H1 (cell line): ENCODE measurements at regions not wholly inside any gene's neighbourhood (a gene's known extent, or its start where the extent isn't known, plus 50 kb on each side); places are given as distances from the start of the nearest gene placed in this dataset.

Source experiments
- CTCF ChIA-PET: fragments of 300-600 bp; sonication (Branson Sonifier 250); formaldehyde crosslinking; loops from one replicate; lab custom pipeline; 2021; ENCODE audit not compliant: partially characterized antibody; lab: Charles Lee
- POLR2A ChIA-PET: fragments of 300-600 bp; sonication (Branson Sonifier 250); formaldehyde crosslinking; loops from one replicate; lab custom pipeline; 2021; ENCODE audit warnings: inconsistent platforms; ENCODE audit not compliant: partially characterized antibody; lab: Charles Lee
- DNase-seq, 2 experiments: peaks; one replicate each; pipeline versions ENCODE4 v3.0.0 to v3.0.0-alpha.2; 2010 to 2022; ENCODE audit warnings: low spot score in 2 of 2, low read depth in 1 of 2, mixed read lengths in 1 of 2
- FAIRE-seq: peaks from 2 replicates; lab custom pipeline; 2011; peaks lifted over from hg19 to GRCh38; lab: Jason Lieb, UNC
- H2AFZ ChIP-seq: 2 replicates; pipeline ENCODE4 v1.8.1; 2012; ENCODE audit warnings: low read length, inconsistent platforms
- H2AK5ac ChIP-seq: 2 replicates; pipeline ENCODE4 v1.6.1; 2013; ENCODE audit warnings: low read depth, low read length
- H2BK120ac ChIP-seq: replicated peaks from 2 replicates; pipeline ENCODE3; 2013; ENCODE audit warnings: low read depth, low read length, inconsistent platforms
- H2BK12ac ChIP-seq: 2 replicates; pipeline ENCODE4 v1.6.1; 2013; ENCODE audit warnings: low read depth, low read length
- H2BK15ac ChIP-seq: 2 replicates; pipeline ENCODE4 v1.6.1; 2013; ENCODE audit warnings: low read length
- H2BK20ac ChIP-seq: 2 replicates; pipeline ENCODE4 v1.6.1; 2013; ENCODE audit warnings: low read length
- H2BK5ac ChIP-seq: 2 replicates; pipeline ENCODE4 v1.6.1; 2013; ENCODE audit warnings: low read depth, low read length
- H3K14ac ChIP-seq: 2 replicates; pipeline ENCODE4 v1.6.1; 2013; ENCODE audit warnings: inconsistent platforms; ENCODE audit not compliant: insufficient read length
- H3K18ac ChIP-seq: 2 replicates; pipeline ENCODE4 v1.6.1; 2013; ENCODE audit warnings: low read length; ENCODE audit errors: extremely low read depth
- H3K23ac ChIP-seq: 2 replicates; pipeline ENCODE4 v1.6.1; 2013; ENCODE audit warnings: inconsistent platforms; ENCODE audit not compliant: insufficient read length
- H3K23me2 ChIP-seq: 2 replicates; pipeline ENCODE4 v1.6.1; 2013; ENCODE audit warnings: low read depth, low read length
- H3K27ac ChIP-seq: 2 replicates; pipeline ENCODE4 v1.6.1; 2011; ENCODE audit warnings: low read depth, low read length, inconsistent platforms
- H3K27me3 ChIP-seq, 4 experiments: replicated peaks in 1 of 4; 1 replicate in 1 of 4; 2 replicates in 3 of 4; pipeline versions ENCODE4 v1.6.1 to v1.8.1; 2011 to 2013; ENCODE audit warnings: low read length in 3 of 4, mild to moderate bottlenecking in 3 of 4, inconsistent platforms in 2 of 4, mixed read lengths in 2 of 4, moderate library complexity in 1 of 4; ENCODE audit not compliant: control insufficient read depth in 3 of 4, insufficient read depth in 3 of 4; ENCODE audit errors: extremely low read depth in 1 of 4
- H3K36me3 ChIP-seq, 4 experiments: 2 replicates each; pipeline versions ENCODE4 v1.6.1 to v1.8.1; 2011 to 2013; ENCODE audit warnings: mild to moderate bottlenecking in 4 of 4, low read length in 3 of 4, moderate library complexity in 2 of 4, control low read depth in 1 of 4, inconsistent platforms in 1 of 4; ENCODE audit not compliant: insufficient read depth in 4 of 4, control insufficient read depth in 2 of 4
- H3K4ac ChIP-seq: replicated peaks from 2 replicates; pipeline ENCODE3; 2013; ENCODE audit warnings: low read length, low read depth, mixed read lengths, inconsistent platforms; ENCODE audit not compliant: insufficient read length
- H3K4me1 ChIP-seq, 4 experiments: replicated peaks in 1 of 4; 1 replicate in 1 of 4; 2 replicates in 3 of 4; pipeline versions ENCODE4 v1.6.1 to v1.8.1; 2011 to 2013; ENCODE audit warnings: low read length in 3 of 4, inconsistent platforms in 2 of 4, mixed read lengths in 1 of 4; ENCODE audit not compliant: insufficient read depth in 4 of 4, control insufficient read depth in 3 of 4
- H3K4me2 ChIP-seq, 2 experiments: 2 replicates each; pipeline versions ENCODE4 v1.6.1 to v1.8.1; 2011 to 2013; ENCODE audit warnings: low read depth in 2 of 2, low read length in 2 of 2, control low read depth in 1 of 2, inconsistent platforms in 1 of 2, mild to moderate bottlenecking in 1 of 2; ENCODE audit not compliant: insufficient read depth in 1 of 2
- H3K4me3 ChIP-seq, 4 experiments: fragments of 200-600, 300-600 bp in 1 of 4; sonication (generic), shearing (Covaris generic), sonication (Bioruptor Twin) in 1 of 4; 2 replicates each; pipeline versions ENCODE4 v1.5.1 to v1.8.1; 2011 to 2016; ENCODE audit warnings: low read length in 4 of 4, low read depth in 3 of 4, control low read depth in 2 of 4, inconsistent platforms in 2 of 4, mild to moderate bottlenecking in 2 of 4, mixed read lengths in 1 of 4, moderate library complexity in 1 of 4; ENCODE audit not compliant: insufficient read depth in 2 of 4; ENCODE audit errors: extremely low read depth in 1 of 4
- H3K56ac ChIP-seq: replicated peaks from 2 replicates; pipeline ENCODE3; 2013; ENCODE audit warnings: low read depth, mild to moderate bottlenecking, mixed read lengths, low read length, inconsistent platforms; ENCODE audit not compliant: insufficient read length
- H3K79me1 ChIP-seq: 2 replicates; pipeline ENCODE4 v1.6.1; 2013; ENCODE audit warnings: low read depth, low read length, control low read depth
- H3K79me2 ChIP-seq, 2 experiments: 2 replicates each; pipeline versions ENCODE4 v1.6.1 to v1.8.1; 2012 to 2013; ENCODE audit warnings: low read length in 2 of 2, mild to moderate bottlenecking in 2 of 2, inconsistent platforms in 1 of 2; ENCODE audit not compliant: insufficient read depth in 2 of 2, control insufficient read depth in 1 of 2
- H3K9ac ChIP-seq, 4 experiments: replicated peaks in 1 of 4; 1 replicate in 1 of 4; 2 replicates in 3 of 4; pipeline versions ENCODE4 v1.6.1 to v1.8.1; 2011 to 2013; ENCODE audit warnings: low read depth in 3 of 4, low read length in 3 of 4, control low read depth in 2 of 4, mild to moderate bottlenecking in 2 of 4, moderate library complexity in 2 of 4, inconsistent platforms in 1 of 4; ENCODE audit errors: extremely low read depth in 1 of 4
- H3K9me3 ChIP-seq, 2 experiments: 2 replicates each; pipeline versions ENCODE4 v1.6.1 to v1.8.1; 2012 to 2013; ENCODE audit warnings: mild to moderate bottlenecking in 2 of 2, moderate library complexity in 2 of 2, control low read depth in 1 of 2, inconsistent platforms in 1 of 2, low read depth in 1 of 2, low read length in 1 of 2, mixed read lengths in 1 of 2; ENCODE audit not compliant: insufficient read depth in 2 of 2
- H4K20me1 ChIP-seq, 2 experiments: replicated peaks in 1 of 2; 2 replicates each; pipeline versions ENCODE3 to v1.8.1; 2011 to 2013; ENCODE audit warnings: inconsistent platforms in 2 of 2, low read length in 2 of 2, mild to moderate bottlenecking in 1 of 2; ENCODE audit not compliant: insufficient read depth in 2 of 2, control insufficient read depth in 1 of 2
- H4K5ac ChIP-seq: 2 replicates; pipeline ENCODE4 v1.6.1; 2013; ENCODE audit warnings: low read length, low read depth, mixed read lengths, inconsistent platforms; ENCODE audit not compliant: insufficient read length
- H4K8ac ChIP-seq: 2 replicates; pipeline ENCODE4 v1.8.0; 2013; ENCODE audit warnings: mild to moderate bottlenecking, moderate library complexity, low read length, inconsistent platforms; ENCODE audit not compliant: insufficient read depth; ENCODE audit errors: extremely low read depth
- H4K91ac ChIP-seq: replicated peaks from 2 replicates; pipeline ENCODE3; 2013; ENCODE audit warnings: low read length, mixed read lengths, inconsistent platforms; ENCODE audit not compliant: insufficient read length
- EGR1 ChIP-seq: IDR thresholded peaks from 2 replicates; pipeline ENCODE4 v1.6.1; 2011; ENCODE audit warnings: low read depth, low read length, borderline replicate concordance
- GTF2F1 ChIP-seq: IDR thresholded peaks from 2 replicates; pipeline ENCODE4 v1.6.1; 2012; ENCODE audit warnings: low read depth, low read length, improper control_type of control experiment, borderline replicate concordance
- HDAC6 ChIP-seq: IDR thresholded peaks from one replicate; pipeline ENCODE4 v1.7.1; 2012; ENCODE audit warnings: low read depth, mild to moderate bottlenecking, inconsistent platforms, low read length, moderate library complexity
- JUND ChIP-seq: IDR thresholded peaks from 2 replicates; pipeline ENCODE4 v1.6.1; 2011; ENCODE audit warnings: mild to moderate bottlenecking, improper control_type of control experiment, low read length
- KDM1A ChIP-seq: fragments of 200-600, 300-600 bp; sonication (generic); IDR thresholded peaks from 2 replicates; pipeline ENCODE4 v1.7.1; 2016; ENCODE audit warnings: mild to moderate bottlenecking, low read length, borderline replicate concordance
- NRF1 ChIP-seq: IDR thresholded peaks from 2 replicates; pipeline ENCODE4 v1.6.1; 2011; ENCODE audit warnings: mild to moderate bottlenecking, low read depth, low read length, improper control_type of control experiment
- POLR2AphosphoS5 ChIP-seq: IDR thresholded peaks from 2 replicates; pipeline ENCODE4 v1.6.1; 2011; ENCODE audit warnings: low read depth, low read length
- POU5F1 ChIP-seq: IDR thresholded peaks from 2 replicates; pipeline ENCODE4 v1.6.1; 2011; ENCODE audit warnings: low read depth, mild to moderate bottlenecking, low read length, moderate library complexity
- RAD21 ChIP-seq, 2 experiments: IDR thresholded peaks in 1 of 2; conservative IDR thresholded peaks in 1 of 2; 2 replicates each; pipeline ENCODE4 v1.6.1; 2011; ENCODE audit warnings: low read depth in 2 of 2, low read length in 2 of 2, improper control_type of control experiment in 1 of 2, inconsistent platforms in 1 of 2, mild to moderate bottlenecking in 1 of 2, moderate library complexity in 1 of 2
- RBBP5 ChIP-seq: IDR thresholded peaks from 2 replicates; pipeline ENCODE4 v1.7.1; 2012; ENCODE audit warnings: low read depth, mild to moderate bottlenecking, inconsistent platforms, low read length, moderate library complexity, borderline replicate concordance
- RXRA ChIP-seq: IDR thresholded peaks from 2 replicates; pipeline ENCODE4 v1.6.1; 2011; ENCODE audit warnings: low read depth, mild to moderate bottlenecking, low read length, moderate library complexity; ENCODE audit not compliant: insufficient read depth

DNA sequence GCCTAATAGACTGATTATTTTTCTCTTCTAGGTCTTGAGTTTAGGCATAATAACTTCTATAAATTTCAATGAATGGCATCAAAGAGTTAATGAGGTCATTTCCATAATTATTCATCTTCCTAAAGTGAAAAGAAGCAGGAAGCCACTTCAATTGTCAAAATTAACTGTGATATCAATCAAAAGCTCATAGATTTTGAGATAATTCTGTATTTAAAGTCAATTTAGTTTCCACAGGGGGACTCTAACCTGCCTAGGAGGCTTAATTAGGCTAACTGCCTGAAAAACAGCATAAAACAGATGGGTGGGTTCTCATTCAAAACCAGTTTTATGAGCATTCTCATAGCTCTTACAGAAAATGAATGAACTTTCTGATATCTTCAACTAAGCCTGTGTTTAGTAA lies 177.8 kb downstream of the OTOL1 start:
- Histone ChIP-seq H3K27ac (no peak overlapping the region), H2BK5ac (no peak overlapping the region), H4K91ac (no peak overlapping the region), H3K9me3 (peaks cover 0 to 3% of the 10 kb centered on the region in 2 experiments; a peak in 2 of 4 replicates), H2BK20ac (no peak overlapping the region), H2BK120ac (peak overlapping the region; percentile 4), H3K23me2 (no peaks in the 10 kb centered on the region), H3K79me1 (no peaks in the 10 kb centered on the region), H3K36me3 (no peaks in the 10 kb centered on the region; a peak in 1 of 8 replicates), H3K18ac (no peak overlapping the region), H3K27me3 (no peaks in the 10 kb centered on the region), H2AFZ (no peak overlapping the region), H3K79me2 (no peaks in the 10 kb centered on the region), H3K4me3 (peak overlapping the region in 1 of 4 experiments; percentile 24; a peak in 1 of 8 replicates), H2BK15ac (no peak overlapping the region), H2BK12ac (no peak overlapping the region), H4K5ac (peak overlapping the region; percentile 94), H3K4me2 (no peak overlapping the region; a peak in 1 of 4 replicates), H3K4ac (no peak overlapping the region), H3K9ac (no peak overlapping the region), H3K4me1 (peaks cover 0 to 16% (median 4%) of the 10 kb centered on the region in 4 experiments; a peak in 6 of 7 replicates), H4K8ac (no peak overlapping the region), H4K20me1 (no peaks in the 10 kb centered on the region), H3K23ac (no peak overlapping the region), H2AK5ac (no peak overlapping the region), H3K56ac (no peak overlapping the region), H3K14ac (no peak overlapping the region)
- ChIA-PET POLR2A (no interaction called here), CTCF (interaction anchor here (1.2 to 1.4 kb wide), 2 partner anchors 18 to 27 kb away, joined by 3 to 4 read pairs; no protein-coding TSS in a partner anchor)
- no peak for TF ChIP-seq RAD21 (IDR thresholded peaks at IDR 0.05 in 1 of 2, conservative IDR thresholded peaks at IDR 0.05 in 1 of 2; ENCODE audit: low read depth in 2 of 2, low read length in 2 of 2)
- no peak for TF ChIP-seq KDM1A
- TF ChIP-seq JUND: no peak
- no peak for TF ChIP-seq GTF2F1
- TF ChIP-seq HDAC6: no peak
- no peak for TF ChIP-seq POLR2AphosphoS5
- no peak for TF ChIP-seq RXRA
- TF ChIP-seq RBBP5: no peak
- TF ChIP-seq NRF1: no peak
- no peak for TF ChIP-seq POU5F1
- no peak for TF ChIP-seq EGR1
- DNase-seq (no peak), FAIRE-seq (no peak)
